IMR-90 (cell line): ENCODE measurements at regions not wholly inside any gene's neighbourhood (a gene's known extent, or its start where the extent isn't known, plus 50 kb on each side); places are given as distances from the start of the nearest gene placed in this dataset.

Source experiments
- ATAC-seq: fragments of 200-7000 bp; cut with Tn5 transposase; 2 replicates; pipeline ENCODE4 v1.9.1; 2020; ENCODE audit warnings: low read depth, mild to moderate bottlenecking, moderate library complexity
- BruUV-seq: library from RNA; stranded (reverse); fragments of 400-500 nt; replicated peaks from 2 replicates; lab custom pipeline; 2021; lab: Mats Ljungman, UMichigan
- CTCF ChIA-PET: fragments of 300-600 bp; formaldehyde crosslinking; extraction: SDS; loops from one replicate; lab custom pipeline; 2021; ENCODE audit warnings: antibody characterized with exemption; lab: Yijun Ruan, JAX
- POLR2A ChIA-PET: fragments of 300-600 bp; sonication (Branson Sonifier 250); formaldehyde crosslinking; loops from one replicate; lab custom pipeline; 2022; ENCODE audit warnings: antibody characterized with exemption; ENCODE audit not compliant: unreplicated experiment; lab: Charles Lee
- DNase-seq: peaks from one replicate; pipeline ENCODE4 v3.0.0; 2013
- H2AFZ ChIP-seq: replicated peaks from 2 replicates; pipeline ENCODE3; 2013; ENCODE audit warnings: low read length, mild to moderate bottlenecking; ENCODE audit not compliant: poor library complexity
- H2AK5ac ChIP-seq: 2 replicates; pipeline ENCODE4 v1.6.1; 2013; ENCODE audit warnings: low read depth, low read length, inconsistent platforms
- H2AK9ac ChIP-seq: replicated peaks from 2 replicates; pipeline ENCODE3; 2013; ENCODE audit warnings: mild to moderate bottlenecking, low read depth, low read length, moderate library complexity; ENCODE audit not compliant: poor library complexity
- H2BK120ac ChIP-seq: 2 replicates; pipeline ENCODE4 v1.6.1; 2013; ENCODE audit warnings: low read depth, low read length, inconsistent platforms
- H2BK15ac ChIP-seq: 3 replicates; pipeline ENCODE4 v1.6.1; 2013; ENCODE audit warnings: low read depth, low read length, inconsistent platforms
- H2BK20ac ChIP-seq: 2 replicates; pipeline ENCODE4 v1.6.1; 2013; ENCODE audit warnings: low read depth, mild to moderate bottlenecking, inconsistent platforms, low read length, moderate library complexity
- H2BK5ac ChIP-seq: 2 replicates; pipeline ENCODE4 v1.6.1; 2013; ENCODE audit warnings: mild to moderate bottlenecking, low read depth, low read length, inconsistent platforms; ENCODE audit not compliant: poor library complexity, severe bottlenecking
- H3K14ac ChIP-seq: replicated peaks from 2 replicates; pipeline ENCODE4 v1.6.1; 2013; ENCODE audit warnings: low read depth, low read length, inconsistent platforms
- H3K18ac ChIP-seq: 2 replicates; pipeline ENCODE4 v1.6.1; 2013; ENCODE audit warnings: low read depth, low read length, control low read depth
- H3K23ac ChIP-seq: 2 replicates; pipeline ENCODE4 v1.6.1; 2013; ENCODE audit warnings: low read depth, low read length, inconsistent platforms
- H3K27ac ChIP-seq: 2 replicates; pipeline ENCODE4 v1.5.1; 2013; ENCODE audit warnings: mild to moderate bottlenecking, control low read depth, low read length; ENCODE audit not compliant: insufficient read depth
- H3K27me3 ChIP-seq: 2 replicates; pipeline ENCODE4 v1.6.1; 2013; ENCODE audit warnings: low read length; ENCODE audit not compliant: control insufficient read depth, insufficient read depth
- H3K36me3 ChIP-seq: 2 replicates; pipeline ENCODE4 v1.6.1; 2013; ENCODE audit warnings: low read length, mixed read lengths; ENCODE audit not compliant: control insufficient read depth, insufficient read depth
- H3K4ac ChIP-seq: 2 replicates; pipeline ENCODE4 v1.6.1; 2013; ENCODE audit warnings: low read depth, low read length, inconsistent platforms
- H3K4me1 ChIP-seq: 2 replicates; pipeline ENCODE4 v1.6.1; 2013; ENCODE audit warnings: low read length, mixed read lengths; ENCODE audit not compliant: control insufficient read depth, insufficient read depth
- H3K4me2 ChIP-seq: 2 replicates; pipeline ENCODE4 v1.6.1; 2013; ENCODE audit warnings: low read depth, mild to moderate bottlenecking, control low read depth, low read length, moderate library complexity
- H3K4me3 ChIP-seq: 2 replicates; pipeline ENCODE4 v1.5.1; 2013; ENCODE audit warnings: low read depth, mild to moderate bottlenecking, control low read depth, low read length, moderate library complexity; ENCODE audit not compliant: insufficient read depth
- H3K56ac ChIP-seq: 2 replicates; pipeline ENCODE4 v1.6.1; 2013; ENCODE audit warnings: low read length, inconsistent platforms; ENCODE audit not compliant: insufficient read depth; ENCODE audit errors: extremely low read depth
- H3K79me1 ChIP-seq, 2 experiments: 2 replicates each; pipeline ENCODE4 v1.6.1; 2013; ENCODE audit warnings: low read length in 2 of 2, inconsistent platforms in 1 of 2, low read depth in 1 of 2
- H3K9ac ChIP-seq: 2 replicates; pipeline ENCODE4 v1.6.1; 2013; ENCODE audit warnings: low read depth, low read length, control low read depth
- H3K9me1 ChIP-seq: 2 replicates; pipeline ENCODE4 v1.6.1; 2013; ENCODE audit warnings: low read length, inconsistent platforms; ENCODE audit not compliant: insufficient read depth
- H3K9me3 ChIP-seq: 2 replicates; pipeline ENCODE4 v1.6.1; 2013; ENCODE audit warnings: low read length; ENCODE audit not compliant: control insufficient read depth, insufficient read depth
- H4K20me1 ChIP-seq: 2 replicates; pipeline ENCODE4 v1.6.1; 2013; ENCODE audit warnings: low read length, inconsistent platforms; ENCODE audit not compliant: insufficient read depth
- H4K5ac ChIP-seq: 2 replicates; pipeline ENCODE4 v1.6.1; 2013; ENCODE audit warnings: mild to moderate bottlenecking, low read depth, low read length, control low read depth
- H4K8ac ChIP-seq, 2 experiments: 2 replicates each; pipeline ENCODE4 v1.6.1; 2013; ENCODE audit warnings: low read depth in 2 of 2, low read length in 2 of 2, control low read depth in 1 of 2, inconsistent platforms in 1 of 2
- H4K91ac ChIP-seq: 2 replicates; pipeline ENCODE4 v1.6.1; 2013; ENCODE audit warnings: low read depth, low read length, inconsistent platforms; ENCODE audit not compliant: insufficient read depth
- BHLHE40 ChIP-seq: fragments of 150-350 bp; IDR thresholded peaks from 2 replicates; pipeline ENCODE4 v1.6.1; 2016; ENCODE audit warnings: mild to moderate bottlenecking, low read depth, low read length
- CEBPB ChIP-seq: IDR thresholded peaks from 2 replicates; pipeline ENCODE4 v1.6.1; 2012; ENCODE audit warnings: low read depth, low read length, improper control_type of control experiment
- CHD1 ChIP-seq: IDR thresholded peaks from 2 replicates; pipeline ENCODE4 v1.6.1; 2012; ENCODE audit warnings: low read depth, low read length, improper control_type of control experiment
- MAFK ChIP-seq: IDR thresholded peaks from 2 replicates; pipeline ENCODE4 v1.6.1; 2012; ENCODE audit warnings: low read depth, low read length, improper control_type of control experiment
- MAZ ChIP-seq: IDR thresholded peaks from 2 replicates; pipeline ENCODE4 v1.6.1; 2012; ENCODE audit warnings: low read depth, mild to moderate bottlenecking, low read length, improper control_type of control experiment, moderate library complexity, borderline replicate concordance
- NFE2L2 ChIP-seq: fragments of 150-350 bp; IDR thresholded peaks from 2 replicates; pipeline ENCODE4 v1.6.1; 2016; ENCODE audit warnings: low read depth, mild to moderate bottlenecking, low read length
- RFX5 ChIP-seq: IDR thresholded peaks from 2 replicates; pipeline ENCODE4 v1.8.0; 2012; ENCODE audit warnings: low read depth, mild to moderate bottlenecking, low read length, moderate library complexity
- SMC3 ChIP-seq: fragments of 150-350 bp; IDR thresholded peaks from 2 replicates; pipeline ENCODE4 v1.6.1; 2016; ENCODE audit warnings: low read depth, mild to moderate bottlenecking, antibody characterized with exemption, low read length, moderate library complexity
- WGBS, 2 experiments: methylation state at CpG; one replicate each; pipeline versions ENCODE4 v1.1.5 to v1.1.7; 2013; ENCODE audit warnings: missing lambda C conversion rate in 2 of 2; ENCODE audit not compliant: insufficient read length in 1 of 2; ENCODE audit errors: extremely low coverage in 2 of 2; 5-methylcytosine and 5-hydroxymethylcytosine counted together
- dilution Hi-C: fragments of 300-500 bp; cut with HindIII; formaldehyde crosslinking; loops from one replicate; pipeline ENCODE4 v1.14.3; 2018; ENCODE audit warnings: low sequenced_read_pairs; ENCODE audit not compliant: unreplicated experiment
- in situ Hi-C: fragments of 300-500 bp; cut with MboI; formaldehyde crosslinking; loops from 3 replicates; pipeline ENCODE4 v1.14.3; 2019; ENCODE audit warnings: low sequenced_read_pairs, inconsistent platforms, mixed read lengths
- intact Hi-C: fragments of 100-400 bp; cut with micrococcal nuclease; formaldehyde crosslinking; loops from 2 replicates; pipeline ENCODE4 v1.10.0; 2022
- TF ChIP-seq, protein P1 (sequence below): fragments of 150-350 bp; IDR thresholded peaks from 2 replicates; pipeline ENCODE4 v1.6.1; 2017; ENCODE audit warnings: mild to moderate bottlenecking, antibody characterized with exemption, low read length, low read depth
- TF ChIP-seq, protein P2 (sequence below): conservative IDR thresholded peaks from 2 replicates; pipeline ENCODE4 v1.5.1; 2012; ENCODE audit warnings: mild to moderate bottlenecking, low read depth, low read length, improper control_type of control experiment
- TF ChIP-seq, protein P3 (sequence below): fragments of 150-350 bp; IDR thresholded peaks from 2 replicates; pipeline ENCODE4 v1.6.1; 2016; ENCODE audit warnings: low read depth, mild to moderate bottlenecking, low read length, moderate library complexity, borderline replicate concordance

DNA sequence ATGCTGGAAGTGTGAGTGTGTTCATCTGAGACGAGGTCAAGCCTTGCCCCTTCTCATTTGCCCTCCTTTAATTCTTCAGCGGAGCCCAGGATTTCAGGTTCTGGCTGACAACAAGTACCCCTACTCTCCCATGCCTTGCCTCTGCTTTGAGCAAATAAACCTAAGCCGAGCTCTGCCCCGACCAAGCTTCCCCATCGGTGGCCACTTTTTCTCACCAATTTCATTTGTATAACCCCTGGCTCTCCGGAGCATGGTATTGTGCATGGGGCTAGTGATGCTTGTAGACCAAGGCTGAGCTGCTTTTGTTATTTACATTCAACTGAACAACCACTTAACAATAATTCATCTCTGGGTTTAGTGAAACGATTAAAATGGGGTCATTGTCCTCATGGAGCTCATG, 100.2 kb upstream of the RAB3GAP2 start:
- no TSS peak for BruUV-seq
- dilution Hi-C loops, result no loop called here
- Histone ChIP-seq H2BK5ac (no peak overlapping the region), H2AK5ac (no peak overlapping the region), H3K14ac (no peak overlapping the region), H3K9me1 (no peaks in the 10 kb centered on the region), H4K20me1 (no peaks in the 10 kb centered on the region), H3K4me2 (no peak overlapping the region), H3K9me3 (no peaks in the 10 kb centered on the region), H2AK9ac (no peak overlapping the region), H2BK20ac (no peak overlapping the region), H3K56ac (no peak overlapping the region), H3K18ac (no peak overlapping the region), H2AFZ (no peak overlapping the region), H3K27me3 (no peaks in the 10 kb centered on the region), H3K4me3 (no peak overlapping the region), H4K5ac (no peak overlapping the region), H3K9ac (no peak overlapping the region), H3K23ac (no peak overlapping the region), H2BK120ac (no peak overlapping the region), H3K36me3 (no peaks in the 10 kb centered on the region), H2BK15ac (no peak overlapping the region), H3K4ac (no peak overlapping the region), H4K8ac (no peak overlapping the region), H3K4me1 (peaks cover 2% of the 10 kb centered on the region; the same call in 1 of the 2 replicates), H4K91ac (no peak overlapping the region), H3K79me1 (no peaks in the 10 kb centered on the region), H3K27ac (no peak overlapping the region)
- intact Hi-C loops, result no loop called here
- ATAC-seq (no peak), DNase-seq (no peak)
- ChIA-PET POLR2A (no interaction called here), CTCF (interaction anchor here (0.6 kb wide), 1 partner anchor 176 kb away, joined by 9 read pairs; no protein-coding TSS in a partner anchor)
- in situ Hi-C loops, result no loop called here
- no CpG with 5 or more reads among the region's 7 CpGs for WGBS, 2 experiments
- TF ChIP-seq, protein P1, sequence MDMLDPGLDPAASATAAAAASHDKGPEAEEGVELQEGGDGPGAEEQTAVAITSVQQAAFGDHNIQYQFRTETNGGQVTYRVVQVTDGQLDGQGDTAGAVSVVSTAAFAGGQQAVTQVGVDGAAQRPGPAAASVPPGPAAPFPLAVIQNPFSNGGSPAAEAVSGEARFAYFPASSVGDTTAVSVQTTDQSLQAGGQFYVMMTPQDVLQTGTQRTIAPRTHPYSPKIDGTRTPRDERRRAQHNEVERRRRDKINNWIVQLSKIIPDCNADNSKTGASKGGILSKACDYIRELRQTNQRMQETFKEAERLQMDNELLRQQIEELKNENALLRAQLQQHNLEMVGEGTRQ, result no peak
- TF ChIP-seq MAZ (no peak), RFX5 (no peak), MAFK (no peak), CHD1 (no peak), BHLHE40 (no peak), CEBPB (no peak), NFE2L2 (no peak), SMC3 (no peak)
- TF ChIP-seq, protein P2, sequence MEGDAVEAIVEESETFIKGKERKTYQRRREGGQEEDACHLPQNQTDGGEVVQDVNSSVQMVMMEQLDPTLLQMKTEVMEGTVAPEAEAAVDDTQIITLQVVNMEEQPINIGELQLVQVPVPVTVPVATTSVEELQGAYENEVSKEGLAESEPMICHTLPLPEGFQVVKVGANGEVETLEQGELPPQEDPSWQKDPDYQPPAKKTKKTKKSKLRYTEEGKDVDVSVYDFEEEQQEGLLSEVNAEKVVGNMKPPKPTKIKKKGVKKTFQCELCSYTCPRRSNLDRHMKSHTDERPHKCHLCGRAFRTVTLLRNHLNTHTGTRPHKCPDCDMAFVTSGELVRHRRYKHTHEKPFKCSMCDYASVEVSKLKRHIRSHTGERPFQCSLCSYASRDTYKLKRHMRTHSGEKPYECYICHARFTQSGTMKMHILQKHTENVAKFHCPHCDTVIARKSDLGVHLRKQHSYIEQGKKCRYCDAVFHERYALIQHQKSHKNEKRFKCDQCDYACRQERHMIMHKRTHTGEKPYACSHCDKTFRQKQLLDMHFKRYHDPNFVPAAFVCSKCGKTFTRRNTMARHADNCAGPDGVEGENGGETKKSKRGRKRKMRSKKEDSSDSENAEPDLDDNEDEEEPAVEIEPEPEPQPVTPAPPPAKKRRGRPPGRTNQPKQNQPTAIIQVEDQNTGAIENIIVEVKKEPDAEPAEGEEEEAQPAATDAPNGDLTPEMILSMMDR, result no peak
- TF ChIP-seq, protein P3, sequence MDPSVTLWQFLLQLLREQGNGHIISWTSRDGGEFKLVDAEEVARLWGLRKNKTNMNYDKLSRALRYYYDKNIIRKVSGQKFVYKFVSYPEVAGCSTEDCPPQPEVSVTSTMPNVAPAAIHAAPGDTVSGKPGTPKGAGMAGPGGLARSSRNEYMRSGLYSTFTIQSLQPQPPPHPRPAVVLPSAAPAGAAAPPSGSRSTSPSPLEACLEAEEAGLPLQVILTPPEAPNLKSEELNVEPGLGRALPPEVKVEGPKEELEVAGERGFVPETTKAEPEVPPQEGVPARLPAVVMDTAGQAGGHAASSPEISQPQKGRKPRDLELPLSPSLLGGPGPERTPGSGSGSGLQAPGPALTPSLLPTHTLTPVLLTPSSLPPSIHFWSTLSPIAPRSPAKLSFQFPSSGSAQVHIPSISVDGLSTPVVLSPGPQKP, result no peak
